Esophagus muscularis mucosa (tissue), 4 donors: ENCODE measurements at regions not wholly inside any gene's neighbourhood (a gene's known extent, or its start where the extent isn't known, plus 50 kb on each side); places are given as distances from the start of the nearest gene placed in this dataset.

Experiments used
- DNase-seq: peaks from one replicate; pipeline ENCODE4 v3.0.0-alpha.2; 2017; ENCODE audit errors: extremely low spot score
- H3K27ac ChIP-seq, 4 donors: fragments of 200-600 bp; sonication (generic); replicated peaks in 1 of 4; 1 replicate in 3 of 4; 2 replicates in 1 of 4; pipeline ENCODE4 v1.5.1; 2016 to 2019; ENCODE audit warnings: mild to moderate bottlenecking in 1 of 4
- H3K27me3 ChIP-seq, 4 donors: fragments of 200-600 bp; sonication (generic); one replicate each; pipeline versions ENCODE4 v1.5.1 to v1.6.0; 2016 to 2019
- H3K36me3 ChIP-seq, 4 donors: fragments of 200-600 bp; sonication (generic); one replicate each; pipeline ENCODE4 v1.5.1; 2016 to 2019
- H3K4me1 ChIP-seq, 4 donors: fragments of 200-600 bp; sonication (generic); one replicate each; pipeline ENCODE4 v1.5.1; 2016 to 2019
- H3K4me3 ChIP-seq, 4 donors: fragments of 200-600 bp; sonication (generic); 1 replicate in 2 of 4; 2 replicates in 2 of 4; pipeline ENCODE4 v1.5.1; 2016 to 2019; ENCODE audit warnings: mild to moderate bottlenecking in 4 of 4, moderate library complexity in 1 of 4
- H3K9me3 ChIP-seq, 4 donors: fragments of 200-600 bp; sonication (generic); 1 replicate in 3 of 4; 2 replicates in 1 of 4; pipeline ENCODE4 v1.5.1; 2016 to 2019
- CTCF ChIP-seq, 3 experiments: fragments of 200-600 bp in 2 of 3; fragments of 450-650 bp in 1 of 3; sonication (generic) in 2 of 3; IDR thresholded peaks; one replicate each; pipeline ENCODE4 v1.5.1; 2017 to 2019; ENCODE audit warnings: antibody characterized with exemption in 3 of 3, mild to moderate bottlenecking in 2 of 3, moderate library complexity in 1 of 3
- EP300 ChIP-seq: sonication (generic); formaldehyde crosslinking; IDR thresholded peaks from one replicate; pipeline ENCODE4 v1.6.1; 2017; ENCODE audit warnings: antibody characterized with exemption
- POLR2A ChIP-seq: fragments of 450-650 bp; IDR thresholded peaks from one replicate; pipeline ENCODE4 v1.6.1; 2017; ENCODE audit warnings: antibody characterized with exemption, moderate library complexity, mild to moderate bottlenecking, low read depth
- POLR2AphosphoS5 ChIP-seq, 2 donors: sonication (generic); formaldehyde crosslinking; IDR thresholded peaks; one replicate each; pipeline ENCODE4 v1.6.1; 2017; ENCODE audit warnings: antibody characterized with exemption in 2 of 2
- WGBS: methylation state at CpG from one replicate; pipeline ENCODE4 v1.1.5; 2018; 5-methylcytosine and 5-hydroxymethylcytosine counted together
- intact Hi-C: fragments of 100-400 bp; cut with DNase I; formaldehyde crosslinking; loops from one replicate; pipeline ENCODE4 v1.15.1; 2023

- TF ChIP-seq POLR2AphosphoS5 (IDR thresholded peaks at IDR 0.05), result no peak
- Histone ChIP-seq H3K9me3 (peaks cover 0 to 7% (median 3%) of the 10 kb centered on the region in 4 donors), H3K36me3 (no peaks in the 10 kb centered on the region), H3K27me3 (no peaks in the 10 kb centered on the region), H3K4me3 (no peak overlapping the region), H3K4me1 (peaks cover 0 to 7% (median 0%) of the 10 kb centered on the region in 4 donors), H3K27ac (no peak overlapping the region)
- 93% methylated on average over 2 of the region's 2 CpGs for WGBS
- DNase-seq, result no peak
- intact Hi-C loops, result no loop called here
Observed at GRCh38 chr2:160550048-160550447, 56.4 kb upstream of the RBMS1 start.

DNA sequence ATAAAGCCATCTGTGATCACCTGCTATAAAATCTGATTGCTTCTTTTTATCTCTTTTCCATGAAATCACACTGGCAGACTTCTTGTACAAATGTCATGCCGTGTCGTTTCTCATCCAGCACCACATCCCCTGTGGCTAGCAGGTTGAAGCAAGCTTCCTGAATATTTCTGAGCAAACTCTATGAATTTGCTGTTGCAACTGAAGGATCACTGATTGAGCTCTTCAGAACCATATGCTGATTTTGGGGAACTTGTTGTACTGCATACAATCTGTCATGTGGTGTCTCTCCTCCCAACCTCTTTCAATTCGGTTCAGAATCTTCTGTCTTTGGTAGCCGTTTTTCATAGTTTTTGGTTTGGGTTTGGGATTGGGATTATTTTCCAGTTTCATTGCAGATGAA, 57.7 kb upstream of the RBMS1 start:
- DNase-seq, result no peak
- no peak overlapping the region for H3K27ac ChIP-seq
- H3K27me3 ChIP-seq, result no peaks in the 10 kb centered on the region
- WGBS, result 66% methylated on average over 4 of the region's 4 CpGs
- no peaks in the 10 kb centered on the region for H3K36me3 ChIP-seq
- intact Hi-C loops, result no loop called here
- TF ChIP-seq CTCF (IDR thresholded peaks at IDR 0.05) (no peak), POLR2AphosphoS5 (IDR thresholded peaks at IDR 0.05) (no peak), EP300 (no peak), POLR2A (no peak)
- H3K4me1 ChIP-seq, result peaks cover 0 to 7% (median 0%) of the 10 kb centered on the region in 4 donors
- peaks cover 0 to 7% (median 3%) of the 10 kb centered on the region in 4 donors for H3K9me3 ChIP-seq
- H3K4me3 ChIP-seq, result no peak overlapping the region

DNA sequence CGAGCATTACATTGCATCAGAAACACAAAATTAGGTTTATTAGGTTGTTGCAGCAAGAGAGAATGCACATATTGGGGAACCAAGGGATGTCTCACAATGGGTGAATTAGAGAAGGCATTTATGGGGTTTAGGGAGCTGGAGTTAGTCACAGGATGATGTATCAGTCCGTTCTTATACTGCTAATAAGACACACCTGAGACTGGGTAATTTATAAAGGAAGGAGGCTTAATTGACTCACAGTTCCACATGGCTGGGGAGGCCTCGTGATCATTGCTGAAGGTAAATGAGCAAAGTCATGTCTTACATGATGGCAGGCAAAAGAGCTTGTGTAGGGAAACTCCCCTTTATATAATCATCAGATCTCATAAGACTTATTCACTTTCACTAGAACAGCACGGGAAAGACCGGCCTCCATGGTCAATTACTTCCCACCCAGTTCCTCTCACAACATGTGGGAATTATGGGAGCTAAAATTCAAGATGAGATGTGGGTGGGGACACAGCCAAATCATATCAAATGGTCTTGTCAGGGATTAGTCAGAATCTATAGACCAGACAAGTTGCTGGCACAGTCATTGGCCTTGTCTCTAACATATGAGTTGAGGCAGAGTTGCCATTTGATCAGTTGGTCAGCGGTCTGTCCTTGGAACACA, 61.9 kb upstream of the RBMS1 start:
- DNase-seq, result no peak
- H3K27ac ChIP-seq, result no peak overlapping the region
- H3K4me1 ChIP-seq, result peaks cover 0 to 7% (median 0%) of the 10 kb centered on the region in 4 donors
- H3K36me3 ChIP-seq, result no peaks in the 10 kb centered on the region
- intact Hi-C loops, result no loop called here
- H3K4me3 ChIP-seq, result no peak overlapping the region
- H3K27me3 ChIP-seq, result no peaks in the 10 kb centered on the region
- 89% methylated on average over 5 of the region's 6 CpGs for WGBS
- TF ChIP-seq POLR2AphosphoS5 (IDR thresholded peaks at IDR 0.05) (no peak), POLR2A (no peak), CTCF (IDR thresholded peaks at IDR 0.05) (no peak), EP300 (no peak)
- H3K9me3 ChIP-seq, result no peaks in the 10 kb centered on the region

- no peak overlapping the region for H3K27ac ChIP-seq
- no peaks in the 10 kb centered on the region for H3K27me3 ChIP-seq
- WGBS, result 61% methylated on average over 3 of the region's 3 CpGs
- no peaks in the 10 kb centered on the region for H3K36me3 ChIP-seq
- no peak overlapping the region for H3K4me3 ChIP-seq
- intact Hi-C loops, result no loop called here
- TF ChIP-seq POLR2A (no peak), POLR2AphosphoS5 (IDR thresholded peaks at IDR 0.05) (no peak), CTCF (IDR thresholded peaks at IDR 0.05) (no peak), EP300 (no peak)
- peaks cover 0 to 5% (median 0%) of the 10 kb centered on the region in 4 donors for H3K4me1 ChIP-seq
- no peak for DNase-seq
- no peaks in the 10 kb centered on the region for H3K9me3 ChIP-seq
Observed at GRCh38 chr2:160557903-160558302, 64.3 kb upstream of the RBMS1 start.

DNA sequence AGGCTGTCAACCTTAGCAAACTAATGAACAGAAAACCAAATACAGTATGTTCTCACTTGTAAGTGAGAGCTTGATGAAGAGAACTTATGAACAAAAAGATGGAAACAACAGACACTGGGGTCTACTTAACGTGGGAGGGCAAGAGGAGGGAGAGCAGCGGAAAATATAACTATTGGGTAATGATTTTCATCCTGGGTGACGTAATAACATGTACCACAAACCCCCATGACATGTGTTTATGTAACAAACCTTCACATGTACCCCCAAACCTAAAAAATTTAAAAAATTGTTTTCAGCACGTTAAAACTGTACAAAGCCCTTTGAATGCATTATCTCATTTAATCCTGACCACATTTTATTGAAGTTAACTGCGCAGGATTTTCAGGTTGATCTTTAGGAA, 64.9 kb upstream of the RBMS1 start:
- intact Hi-C loops, result no loop called here
- TF ChIP-seq POLR2A (no peak), EP300 (no peak), CTCF (IDR thresholded peaks at IDR 0.05) (no peak), POLR2AphosphoS5 (IDR thresholded peaks at IDR 0.05) (no peak)
- DNase-seq, result no peak
- peaks cover 0 to 5% (median 0%) of the 10 kb centered on the region in 4 donors for H3K4me1 ChIP-seq
- no peak overlapping the region for H3K27ac ChIP-seq
- H3K9me3 ChIP-seq, result no peaks in the 10 kb centered on the region
- H3K27me3 ChIP-seq, result no peaks in the 10 kb centered on the region
- WGBS, result 87% methylated on average over 5 of the region's 5 CpGs
- no peak overlapping the region for H3K4me3 ChIP-seq
- H3K36me3 ChIP-seq, result no peaks in the 10 kb centered on the region
